Neural cell (in vitro differentiated cells): ENCODE measurements at regions not wholly inside any gene's neighbourhood (a gene's known extent, or its start where the extent isn't known, plus 50 kb on each side); places are given as distances from the start of the nearest gene placed in this dataset.

Experiments used
- EP300 ChIP-seq: fragments of 450-650 bp; conservative IDR thresholded peaks from 2 replicates; pipeline ENCODE4 v1.6.1; 2014; ENCODE audit warnings: antibody characterized with exemption, mild to moderate bottlenecking, moderate library complexity; ENCODE audit not compliant: poor library complexity, severe bottlenecking
- MXI1 ChIP-seq: fragments of 450-650 bp; conservative IDR thresholded peaks from 2 replicates; pipeline ENCODE4 v1.6.1; 2014; ENCODE audit warnings: antibody characterized with exemption, mild to moderate bottlenecking; ENCODE audit not compliant: poor library complexity, severe bottlenecking
- RAD21 ChIP-seq: fragments of 450-650 bp; conservative IDR thresholded peaks from 2 replicates; pipeline ENCODE4 v1.6.1; 2014; ENCODE audit warnings: antibody characterized with exemption, mild to moderate bottlenecking, moderate library complexity
- TF ChIP-seq, protein P1 (sequence below): fragments of 450-650 bp; IDR thresholded peaks from 2 replicates; pipeline ENCODE4 v1.5.1; 2014; ENCODE audit warnings: antibody characterized with exemption, mild to moderate bottlenecking, moderate library complexity; ENCODE audit not compliant: poor library complexity, severe bottlenecking

DNA sequence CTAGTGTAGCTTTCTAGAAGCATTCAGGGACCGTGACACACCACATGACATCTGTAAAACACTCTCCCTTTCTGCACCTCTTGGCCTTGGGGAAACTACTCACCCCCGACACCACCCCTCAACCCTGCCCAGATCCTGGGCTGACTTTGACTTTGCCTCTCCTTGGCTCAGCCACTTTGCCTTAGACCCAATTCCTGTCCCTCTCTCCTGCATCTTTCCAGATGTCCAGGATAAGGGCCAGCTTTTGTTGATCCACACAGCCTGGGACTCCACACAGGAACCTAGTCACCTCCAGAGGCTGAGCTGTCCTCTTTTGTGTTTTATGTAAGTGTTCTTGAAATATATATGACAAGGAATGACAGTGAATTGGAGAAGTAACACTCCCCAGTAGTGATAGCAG, 153.7 kb upstream of the PLXNC1 start:
- TF ChIP-seq, protein P1, sequence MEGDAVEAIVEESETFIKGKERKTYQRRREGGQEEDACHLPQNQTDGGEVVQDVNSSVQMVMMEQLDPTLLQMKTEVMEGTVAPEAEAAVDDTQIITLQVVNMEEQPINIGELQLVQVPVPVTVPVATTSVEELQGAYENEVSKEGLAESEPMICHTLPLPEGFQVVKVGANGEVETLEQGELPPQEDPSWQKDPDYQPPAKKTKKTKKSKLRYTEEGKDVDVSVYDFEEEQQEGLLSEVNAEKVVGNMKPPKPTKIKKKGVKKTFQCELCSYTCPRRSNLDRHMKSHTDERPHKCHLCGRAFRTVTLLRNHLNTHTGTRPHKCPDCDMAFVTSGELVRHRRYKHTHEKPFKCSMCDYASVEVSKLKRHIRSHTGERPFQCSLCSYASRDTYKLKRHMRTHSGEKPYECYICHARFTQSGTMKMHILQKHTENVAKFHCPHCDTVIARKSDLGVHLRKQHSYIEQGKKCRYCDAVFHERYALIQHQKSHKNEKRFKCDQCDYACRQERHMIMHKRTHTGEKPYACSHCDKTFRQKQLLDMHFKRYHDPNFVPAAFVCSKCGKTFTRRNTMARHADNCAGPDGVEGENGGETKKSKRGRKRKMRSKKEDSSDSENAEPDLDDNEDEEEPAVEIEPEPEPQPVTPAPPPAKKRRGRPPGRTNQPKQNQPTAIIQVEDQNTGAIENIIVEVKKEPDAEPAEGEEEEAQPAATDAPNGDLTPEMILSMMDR = no peak
- TF ChIP-seq MXI1 (no peak), RAD21 (no peak), EP300 (no peak)
